ENCODE measurements at regions not wholly inside any gene's neighbourhood (a gene's known extent, or its start where the extent isn't known, plus 50 kb on each side); places are given as distances from the start of the nearest gene placed in this dataset.

DNA sequence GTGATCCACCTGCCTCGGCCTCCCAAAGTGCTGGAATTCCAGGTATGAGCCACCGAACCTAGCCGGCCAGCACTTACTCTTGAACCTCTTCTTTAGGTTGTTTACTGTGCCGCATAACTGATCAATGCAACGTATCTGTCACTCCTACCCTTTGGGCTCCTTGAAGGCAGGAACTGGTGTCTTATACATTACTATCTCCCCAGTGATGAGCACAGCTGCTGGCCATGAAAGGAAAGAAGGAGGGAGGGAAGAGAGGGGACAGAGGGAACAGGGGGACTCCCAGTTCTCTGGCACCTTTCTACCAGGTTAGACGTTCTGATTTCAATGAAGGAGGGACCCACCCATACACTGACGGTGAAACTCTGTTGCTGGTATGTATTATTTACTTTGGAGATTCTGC lies 111.8 kb upstream of the NANOS1 start:
- Histone ChIP-seq H3K27ac (ENCODE audit: low read depth, low read length) (no peak overlapping the region), H2AFZ (ENCODE audit: low read depth, low read length, severe bottlenecking) (no peak overlapping the region), H3K36me3 (ENCODE audit: low read length) (no peaks in the 10 kb centered on the region), H3K27me3 (ENCODE audit: low read length) (no peaks in the 10 kb centered on the region), H4K20me1 (ENCODE audit: low read depth, low read length) (no peaks in the 10 kb centered on the region), H3K9ac (ENCODE audit: low read length) (no peak overlapping the region), H3F3A (ENCODE audit: insufficient read depth) (no peaks in the 10 kb centered on the region), H3K79me2 (ENCODE audit: insufficient read depth, low read length) (no peaks in the 10 kb centered on the region), H3K4me3 (ENCODE audit: insufficient read depth, low read length, poor library complexity, severe bottlenecking) (no peak overlapping the region), H3K4me2 (ENCODE audit: low read depth, low read length, poor library complexity, severe bottlenecking) (no peak overlapping the region), H3K9me2 (replicated peaks; ENCODE audit: insufficient read depth, low read length) (no peaks in the 10 kb centered on the region), H3K9me3 (ENCODE audit: insufficient read depth, low read length) (no peaks in the 10 kb centered on the region)
- TF ChIP-seq, protein P1, sequence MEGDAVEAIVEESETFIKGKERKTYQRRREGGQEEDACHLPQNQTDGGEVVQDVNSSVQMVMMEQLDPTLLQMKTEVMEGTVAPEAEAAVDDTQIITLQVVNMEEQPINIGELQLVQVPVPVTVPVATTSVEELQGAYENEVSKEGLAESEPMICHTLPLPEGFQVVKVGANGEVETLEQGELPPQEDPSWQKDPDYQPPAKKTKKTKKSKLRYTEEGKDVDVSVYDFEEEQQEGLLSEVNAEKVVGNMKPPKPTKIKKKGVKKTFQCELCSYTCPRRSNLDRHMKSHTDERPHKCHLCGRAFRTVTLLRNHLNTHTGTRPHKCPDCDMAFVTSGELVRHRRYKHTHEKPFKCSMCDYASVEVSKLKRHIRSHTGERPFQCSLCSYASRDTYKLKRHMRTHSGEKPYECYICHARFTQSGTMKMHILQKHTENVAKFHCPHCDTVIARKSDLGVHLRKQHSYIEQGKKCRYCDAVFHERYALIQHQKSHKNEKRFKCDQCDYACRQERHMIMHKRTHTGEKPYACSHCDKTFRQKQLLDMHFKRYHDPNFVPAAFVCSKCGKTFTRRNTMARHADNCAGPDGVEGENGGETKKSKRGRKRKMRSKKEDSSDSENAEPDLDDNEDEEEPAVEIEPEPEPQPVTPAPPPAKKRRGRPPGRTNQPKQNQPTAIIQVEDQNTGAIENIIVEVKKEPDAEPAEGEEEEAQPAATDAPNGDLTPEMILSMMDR (IDR thresholded peaks at IDR 0.05; ENCODE audit: insufficient read depth, low read length, poor library complexity, severe bottlenecking): no peak
- no peak for TF ChIP-seq EZH2phosphoT487 (conservative IDR thresholded peaks at IDR 0.05; ENCODE audit: low read length)

DNA sequence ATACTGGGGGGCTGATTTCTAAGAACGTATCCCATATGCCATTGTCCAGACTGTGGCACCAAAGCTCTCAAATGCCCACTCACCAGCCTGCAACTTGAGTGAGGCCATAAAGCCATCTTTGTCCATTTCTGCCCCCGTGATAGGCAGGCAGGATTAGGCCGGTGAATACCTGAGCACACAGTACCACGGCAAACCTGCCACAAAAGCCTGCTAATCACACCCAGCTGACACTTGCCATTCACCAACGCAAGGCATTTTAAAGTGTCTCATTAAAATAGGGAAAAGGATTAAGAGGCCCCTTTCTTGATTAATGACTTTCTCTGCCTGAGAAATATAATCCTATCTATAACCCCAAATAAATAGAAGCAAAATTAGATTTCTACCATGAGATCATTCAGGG lies 111.4 kb upstream of the NANOS1 start:
- Histone ChIP-seq H3K4me3 (ENCODE audit: insufficient read depth, low read length, poor library complexity, severe bottlenecking) (no peak overlapping the region), H3K4me2 (ENCODE audit: low read depth, low read length, poor library complexity, severe bottlenecking) (no peak overlapping the region), H3K27ac (ENCODE audit: low read depth, low read length) (no peak overlapping the region), H3K9me3 (ENCODE audit: insufficient read depth, low read length) (no peaks in the 10 kb centered on the region), H3K79me2 (ENCODE audit: insufficient read depth, low read length) (no peaks in the 10 kb centered on the region), H3K27me3 (ENCODE audit: low read length) (peaks cover under 1% of the 10 kb centered on the region; the same call in 1 of the 2 replicates), H4K20me1 (ENCODE audit: low read depth, low read length) (no peaks in the 10 kb centered on the region), H3F3A (ENCODE audit: insufficient read depth) (no peaks in the 10 kb centered on the region), H3K36me3 (ENCODE audit: low read length) (no peaks in the 10 kb centered on the region), H2AFZ (ENCODE audit: low read depth, low read length, severe bottlenecking) (no peak overlapping the region), H3K9me2 (replicated peaks; ENCODE audit: insufficient read depth, low read length) (no peaks in the 10 kb centered on the region), H3K9ac (ENCODE audit: low read length) (no peak overlapping the region)
- TF ChIP-seq, protein P1 (IDR thresholded peaks at IDR 0.05; ENCODE audit: insufficient read depth, low read length, poor library complexity, severe bottlenecking): no peak
- TF ChIP-seq EZH2phosphoT487 (conservative IDR thresholded peaks at IDR 0.05; ENCODE audit: low read length): no peak

DNA sequence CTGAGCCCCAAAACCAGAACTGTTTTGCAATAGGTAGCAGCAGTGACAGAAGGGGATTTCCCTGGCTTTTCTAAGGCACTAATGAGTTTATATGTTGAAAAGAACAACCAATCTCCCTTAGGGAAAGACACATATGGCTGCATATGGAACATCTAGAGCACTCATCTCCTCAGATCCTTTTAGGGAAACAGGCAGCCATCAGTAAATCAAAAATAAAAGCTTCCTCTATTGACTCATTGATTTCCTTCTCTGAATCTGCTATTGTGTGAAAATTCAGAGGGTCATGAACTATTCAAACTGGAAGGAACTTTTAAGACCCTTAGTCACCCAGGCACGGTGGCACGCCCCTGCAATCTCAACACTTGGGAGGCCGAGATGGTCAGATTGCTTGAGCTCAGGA lies 110.9 kb upstream of the NANOS1 start:
- Histone ChIP-seq H2AFZ (ENCODE audit: low read depth, low read length, severe bottlenecking) (no peak overlapping the region), H3K27ac (ENCODE audit: low read depth, low read length) (no peak overlapping the region), H3F3A (ENCODE audit: insufficient read depth) (no peaks in the 10 kb centered on the region), H3K9me3 (ENCODE audit: insufficient read depth, low read length) (no peaks in the 10 kb centered on the region), H3K36me3 (ENCODE audit: low read length) (no peaks in the 10 kb centered on the region), H3K79me2 (ENCODE audit: insufficient read depth, low read length) (no peaks in the 10 kb centered on the region), H3K9ac (ENCODE audit: low read length) (no peak overlapping the region), H3K4me2 (ENCODE audit: low read depth, low read length, poor library complexity, severe bottlenecking) (no peak overlapping the region), H4K20me1 (ENCODE audit: low read depth, low read length) (no peaks in the 10 kb centered on the region), H3K27me3 (ENCODE audit: low read length) (peaks cover 3% of the 10 kb centered on the region; the same call in 1 of the 2 replicates), H3K9me2 (replicated peaks; ENCODE audit: insufficient read depth, low read length) (no peaks in the 10 kb centered on the region), H3K4me3 (ENCODE audit: insufficient read depth, low read length, poor library complexity, severe bottlenecking) (no peak overlapping the region)
- TF ChIP-seq, protein P1 (IDR thresholded peaks at IDR 0.05; ENCODE audit: insufficient read depth, low read length, poor library complexity, severe bottlenecking): no peak
- TF ChIP-seq EZH2phosphoT487 (conservative IDR thresholded peaks at IDR 0.05; ENCODE audit: low read length): no peak

All from SU-DHL-6 (cell line).